ENCODE measurements at regions not wholly inside any gene's neighbourhood (a gene's known extent, or its start where the extent isn't known, plus 50 kb on each side); places are given as distances from the start of the nearest gene placed in this dataset.
"Not testable (repeated sequence)": the region's sequence is repeated elsewhere in the genome, so short reads cannot be mapped to it uniquely, and the experiment has no call there.

GRCh38 chr4:154044742-154045485, 256.0 kb upstream of the SFRP2 start:
- WGBS, 3 donors, result 73 to 85% (median 75%) methylated on average over 4 of the region's 4 CpGs
- no peak overlapping the region for H3K27ac ChIP-seq (ENCODE audit: low read depth, low read length)

- 36 to 83% (median 74%) methylated on average over 4 of the region's 4 CpGs for WGBS, 3 donors
- no peak overlapping the region for H3K27ac ChIP-seq (ENCODE audit: low read depth, low read length)
Observed at GRCh38 chr4:154044108-154044531, 255.2 kb upstream of the SFRP2 start.

GRCh38 chr4:154041640-154042039, 252.8 kb upstream of the SFRP2 start:
- WGBS, 3 donors, result 88 to 91% (median 88%) methylated on average over 5 of the region's 5 CpGs

GRCh38 chr4:154039435-154040343, 250.8 kb upstream of the SFRP2 start:
- whole genome bisulfite sequencing, 3 donors, result 73 to 80% (median 78%) methylated on average over 4 of the region's 4 CpGs
- no peak overlapping the region for H3K27ac ChIP-seq (ENCODE audit: low read depth, low read length)

More at GRCh38 chr4:154041640-154042039, 252.8 kb upstream of the SFRP2 start:
- H3K27ac ChIP-seq (ENCODE audit: low read depth, low read length), result no peak overlapping the region

GRCh38 chr4:154036856-154037255, 248.0 kb upstream of the SFRP2 start:
- 81 to 89% (median 88%) methylated on average over 3 of the region's 3 CpGs for WGBS, 3 donors

GRCh38 chr4:154035341-154035740, 246.5 kb upstream of the SFRP2 start:
- H3K27ac ChIP-seq (ENCODE audit: low read depth, low read length), result no peak overlapping the region
- WGBS, 3 donors, result 62 to 90% (median 74%) methylated on average over 1 of the region's 1 CpG

More at GRCh38 chr4:154036856-154037255, 248.0 kb upstream of the SFRP2 start:
- H3K27ac ChIP-seq (ENCODE audit: low read depth, low read length), result no peak overlapping the region

GRCh38 chr4:154033921-154034320, 245.0 kb upstream of the SFRP2 start:
- 57 to 69% (median 68%) methylated on average over 3 of the region's 3 CpGs for WGBS, 3 donors
- no peak overlapping the region for H3K27ac ChIP-seq (ENCODE audit: low read depth, low read length)

- no peak overlapping the region for H3K27ac ChIP-seq (ENCODE audit: low read depth, low read length)
- 84 to 92% (median 90%) methylated on average over 3 of the region's 3 CpGs for WGBS, 3 donors
Observed at GRCh38 chr4:154032914-154033313, 244.0 kb upstream of the SFRP2 start.

GRCh38 chr4:154030746-154031145, 241.9 kb upstream of the SFRP2 start:
- H3K27ac ChIP-seq (ENCODE audit: low read depth, low read length), result no peak overlapping the region
- WGBS, 3 donors, result 20 to 41% (median 34%) methylated on average over 2 of the region's 2 CpGs

- no peak overlapping the region for H3K27ac ChIP-seq (ENCODE audit: low read depth, low read length)
- 71 to 79% (median 73%) methylated on average over 2 of the region's 2 CpGs for WGBS, 3 donors
Observed at GRCh38 chr4:154030152-154030551, 241.3 kb upstream of the SFRP2 start.

- 76 to 82% (median 80%) methylated on average over 2 of the region's 2 CpGs for WGBS, 3 donors
- no peak overlapping the region for H3K27ac ChIP-seq (ENCODE audit: low read depth, low read length)
Observed at GRCh38 chr4:154029171-154029570, 240.3 kb upstream of the SFRP2 start.

GRCh38 chr4:154025110-154025509, 236.2 kb upstream of the SFRP2 start:
- H3K27ac ChIP-seq (ENCODE audit: low read depth, low read length), result no peak overlapping the region
- WGBS, 3 donors, result 53 to 70% (median 53%) methylated on average over 2 of the region's 2 CpGs

- 63 to 76% (median 65%) methylated on average over 11 of the region's 11 CpGs for WGBS, 3 donors
- no peak overlapping the region for H3K27ac ChIP-seq (ENCODE audit: low read depth, low read length)
Observed at GRCh38 chr4:154024097-154024694, 235.3 kb upstream of the SFRP2 start.

GRCh38 chr4:154023671-154024070, 234.8 kb upstream of the SFRP2 start:
- not testable (repeated sequence) for H3K27ac ChIP-seq (ENCODE audit: low read depth, low read length)
- 87 to 91% (median 87%) methylated on average over 15 of the region's 15 CpGs for WGBS, 3 donors

- WGBS, 3 donors, result 55 to 84% (median 59%) methylated on average over 7 of the region's 7 CpGs
- no peak overlapping the region for H3K27ac ChIP-seq (ENCODE audit: low read depth, low read length)
Observed at GRCh38 chr4:154019811-154020210, 230.9 kb upstream of the SFRP2 start.

- WGBS, 3 donors, result 52 to 64% (median 61%) methylated on average over 4 of the region's 4 CpGs
- no peak overlapping the region for H3K27ac ChIP-seq (ENCODE audit: low read depth, low read length)
Observed at GRCh38 chr4:154018659-154019058, 229.8 kb upstream of the SFRP2 start.

GRCh38 chr4:154015578-154015977, 226.7 kb upstream of the SFRP2 start:
- WGBS, 3 donors, result 65 to 79% (median 71%) methylated on average over 3 of the region's 3 CpGs

GRCh38 chr4:154014407-154015321, 225.8 kb upstream of the SFRP2 start:
- 51 to 56% (median 51%) methylated on average over 7 of the region's 7 CpGs for WGBS, 3 donors
- H3K27ac ChIP-seq (ENCODE audit: low read depth, low read length), result no peak overlapping the region

More at GRCh38 chr4:154015578-154015977, 226.7 kb upstream of the SFRP2 start:
- H3K27ac ChIP-seq (ENCODE audit: low read depth, low read length), result no peak overlapping the region
